ENCODE measurements at regions not wholly inside any gene's neighbourhood (a gene's known extent, or its start where the extent isn't known, plus 50 kb on each side); places are given as distances from the start of the nearest gene placed in this dataset.

GRCh38 chr9:118515947-118516346 lies 811.7 kb downstream of the TLR4 start:
- H3K4me2 ChIP-seq (ENCODE audit: low read length), result no peak overlapping the region
- no peak overlapping the region for H3K4me3 ChIP-seq (ENCODE audit: low read length)
- no peak overlapping the region for H3K9ac ChIP-seq (ENCODE audit: low read length)
- no peak overlapping the region for H2AFZ ChIP-seq (ENCODE audit: low read depth, low read length)
- TF ChIP-seq SMC3 (conservative IDR thresholded peaks at IDR 0.05; ENCODE audit: poor library complexity) (no peak), POLR2AphosphoS5 (IDR thresholded peaks at IDR 0.05) (no peak), REST (IDR thresholded peaks at IDR 0.05; ENCODE audit: borderline replicate concordance) (no peak), MXI1 (conservative IDR thresholded peaks at IDR 0.05; ENCODE audit: poor library complexity, severe bottlenecking) (no peak), TAF1 (IDR thresholded peaks at IDR 0.05; ENCODE audit: low read depth) (no peak), RAD21 (conservative IDR thresholded peaks at IDR 0.05) (no peak), EZH2 (IDR thresholded peaks at IDR 0.05; ENCODE audit: borderline replicate concordance, insufficient read depth, low read length, poor library complexity, severe bottlenecking) (no peak), CTCF (IDR thresholded peaks at IDR 0.05; ENCODE audit: poor library complexity, severe bottlenecking) (no peak), EP300 (conservative IDR thresholded peaks at IDR 0.05; ENCODE audit: poor library complexity, severe bottlenecking) (no peak)
- no peaks in the 10 kb centered on the region for H3K36me3 ChIP-seq (ENCODE audit: insufficient read depth, low read length)
- H3K27me3 ChIP-seq (ENCODE audit: insufficient read depth, low read depth, low read length), result no peaks in the 10 kb centered on the region
- no peaks in the 10 kb centered on the region for H3F3A ChIP-seq (ENCODE audit: insufficient read depth, low read length, poor library complexity, severe bottlenecking)
- H3K27ac ChIP-seq (ENCODE audit: low read length), result no peak overlapping the region
- H3K9me2 ChIP-seq (ENCODE audit: insufficient read depth, low read length), result no peaks in the 10 kb centered on the region
- no peaks in the 10 kb centered on the region for H3K79me2 ChIP-seq (replicated peaks; ENCODE audit: insufficient read depth, low read length)
- H3K9me3 ChIP-seq (ENCODE audit: low read length), result no peaks in the 10 kb centered on the region
- H4K20me1 ChIP-seq (ENCODE audit: insufficient read depth), result no peaks in the 10 kb centered on the region

- H3K4me2 ChIP-seq (ENCODE audit: low read length), result no peak overlapping the region
- no peaks in the 10 kb centered on the region for H3K27me3 ChIP-seq (ENCODE audit: insufficient read depth, low read depth, low read length)
- H3K79me2 ChIP-seq (replicated peaks; ENCODE audit: insufficient read depth, low read length), result no peaks in the 10 kb centered on the region
- no peak overlapping the region for H3K27ac ChIP-seq (ENCODE audit: low read length)
- no peak overlapping the region for H3K4me3 ChIP-seq (ENCODE audit: low read length)
- H3F3A ChIP-seq (ENCODE audit: insufficient read depth, low read length, poor library complexity, severe bottlenecking), result no peaks in the 10 kb centered on the region
- H3K9me3 ChIP-seq (ENCODE audit: low read length), result no peaks in the 10 kb centered on the region
- H3K36me3 ChIP-seq (ENCODE audit: insufficient read depth, low read length), result no peaks in the 10 kb centered on the region
- TF ChIP-seq EP300 (conservative IDR thresholded peaks at IDR 0.05; ENCODE audit: poor library complexity, severe bottlenecking) (no peak), SMC3 (conservative IDR thresholded peaks at IDR 0.05; ENCODE audit: poor library complexity) (no peak), REST (IDR thresholded peaks at IDR 0.05; ENCODE audit: borderline replicate concordance) (no peak), TAF1 (IDR thresholded peaks at IDR 0.05; ENCODE audit: low read depth) (no peak), CTCF (IDR thresholded peaks at IDR 0.05; ENCODE audit: poor library complexity, severe bottlenecking) (no peak), POLR2AphosphoS5 (IDR thresholded peaks at IDR 0.05) (no peak), RAD21 (conservative IDR thresholded peaks at IDR 0.05) (no peak), MXI1 (conservative IDR thresholded peaks at IDR 0.05; ENCODE audit: poor library complexity, severe bottlenecking) (no peak), EZH2 (IDR thresholded peaks at IDR 0.05; ENCODE audit: borderline replicate concordance, insufficient read depth, low read length, poor library complexity, severe bottlenecking) (no peak)
- no peaks in the 10 kb centered on the region for H3K9me2 ChIP-seq (ENCODE audit: insufficient read depth, low read length)
- H2AFZ ChIP-seq (ENCODE audit: low read depth, low read length), result no peak overlapping the region
- H3K9ac ChIP-seq (ENCODE audit: low read length), result no peak overlapping the region
- H4K20me1 ChIP-seq (ENCODE audit: insufficient read depth), result no peaks in the 10 kb centered on the region
Observed at GRCh38 chr9:118521261-118521660, 817.1 kb downstream of the TLR4 start.

Measured in neural cell (in vitro differentiated cells).